Natural killer cell (primary cell): ENCODE measurements at regions not wholly inside any gene's neighbourhood (a gene's known extent, or its start where the extent isn't known, plus 50 kb on each side); places are given as distances from the start of the nearest gene placed in this dataset.

Experiments
- ATAC-seq, 3 donors: fragments of 150-1000 bp in 2 of 3; fragments of 200-7000 bp in 1 of 3; cut with Tn5 transposase; 1 replicate in 1 of 3; 2 replicates in 2 of 3; pipeline ENCODE4 v1.10.0; 2021; ENCODE audit warnings: mild to moderate bottlenecking in 2 of 3, moderate library complexity in 2 of 3
- DNase-seq, 2 donors: peaks; one replicate each; pipeline versions ENCODE4 v3.0.0 to v3.0.0-alpha.2; 2013 to 2021; ENCODE audit warnings: mixed read lengths in 1 of 2
- H3K27ac ChIP-seq: one replicate; pipeline ENCODE4 v1.5.1; 2013; ENCODE audit warnings: mild to moderate bottlenecking, low read length
- H3K27me3 ChIP-seq: one replicate; pipeline ENCODE4 v1.6.1; 2013; ENCODE audit warnings: low read length; ENCODE audit not compliant: control insufficient read depth, insufficient read depth
- H3K36me3 ChIP-seq: one replicate; pipeline ENCODE4 v1.6.1; 2013; ENCODE audit warnings: low read length; ENCODE audit not compliant: control insufficient read depth, insufficient read depth
- H3K4me1 ChIP-seq: one replicate; pipeline ENCODE4 v1.6.1; 2013; ENCODE audit warnings: low read length; ENCODE audit not compliant: control insufficient read depth, insufficient read depth
- H3K4me3 ChIP-seq: one replicate; pipeline ENCODE4 v1.5.1; 2013; ENCODE audit warnings: low read length
- H3K9me3 ChIP-seq: one replicate; pipeline ENCODE4 v1.6.1; 2013; ENCODE audit warnings: low read length; ENCODE audit not compliant: control insufficient read depth, insufficient read depth
- H3K27ac Mint-ChIP-seq, 2 donors: one replicate each; pipeline ENCODE4 v1.8.0; 2022; ENCODE audit warnings: mild to moderate bottlenecking in 2 of 2, mixed read lengths in 2 of 2, moderate library complexity in 1 of 2
- H3K27me3 Mint-ChIP-seq, 2 donors: one replicate each; pipeline ENCODE4 v1.8.0; 2022; ENCODE audit warnings: low read depth in 2 of 2, mixed read lengths in 2 of 2
- H3K36me3 Mint-ChIP-seq: one replicate; pipeline ENCODE4 v1.8.0; 2022; ENCODE audit warnings: mixed read lengths
- H3K4me1 Mint-ChIP-seq, 2 donors: one replicate each; pipeline ENCODE4 v1.8.0; 2022; ENCODE audit warnings: mixed read lengths in 2 of 2
- H3K4me3 Mint-ChIP-seq: one replicate; pipeline ENCODE4 v1.8.0; 2022; ENCODE audit warnings: mild to moderate bottlenecking, moderate library complexity, mixed read lengths
- H3K9me3 Mint-ChIP-seq, 2 donors: one replicate each; pipeline ENCODE4 v1.8.0; 2022; ENCODE audit warnings: mixed read lengths in 2 of 2
- CTCF ChIP-seq: fragments of 200-600 bp; IDR thresholded peaks from one replicate; pipeline ENCODE4 v1.8.0; 2022; ENCODE audit warnings: antibody characterized with exemption
- WGBS: methylation state at CpG from one replicate; pipeline ENCODE4 v1.1.7; 2013; ENCODE audit warnings: missing lambda C conversion rate; ENCODE audit not compliant: insufficient coverage; 5-methylcytosine and 5-hydroxymethylcytosine counted together
- intact Hi-C: fragments of 100-400 bp; cut with micrococcal nuclease; formaldehyde crosslinking; loops from one replicate; pipeline ENCODE4 v1.14.2; 2022

- peaks cover 0 to 2% of the 10 kb centered on the region in 2 donors for H3K9me3 Mint-ChIP-seq
- DNase-seq (no peak), ATAC-seq (no peak)
- Histone ChIP-seq H3K36me3 (no peaks in the 10 kb centered on the region), H3K4me3 (no peak overlapping the region), H3K9me3 (no peaks in the 10 kb centered on the region), H3K27me3 (no peaks in the 10 kb centered on the region), H3K27ac (no peak overlapping the region), H3K4me1 (no peaks in the 10 kb centered on the region)
- no peak for TF ChIP-seq CTCF
- H3K4me1 Mint-ChIP-seq: peaks cover 0 to 6% of the 10 kb centered on the region in 2 donors
- WGBS: 83% methylated on average over 1 of the region's 1 CpG
- no peak overlapping the region for H3K4me3 Mint-ChIP-seq
- H3K27me3 Mint-ChIP-seq: peaks cover 4 to 9% of the 10 kb centered on the region in 2 donors
- intact Hi-C loops: no loop called here
- no peaks in the 10 kb centered on the region for H3K36me3 Mint-ChIP-seq
- no peak overlapping the region for H3K27ac Mint-ChIP-seq
Measured at GRCh38 chr3:61356685-61357084, 105.4 kb upstream of the FHIT start.

- H3K4me1 Mint-ChIP-seq: peaks cover 0 to 6% of the 10 kb centered on the region in 2 donors
- no peak overlapping the region for H3K27ac Mint-ChIP-seq
- H3K36me3 Mint-ChIP-seq: no peaks in the 10 kb centered on the region
- Histone ChIP-seq H3K36me3 (no peaks in the 10 kb centered on the region), H3K4me1 (no peaks in the 10 kb centered on the region), H3K4me3 (no peak overlapping the region), H3K9me3 (no peaks in the 10 kb centered on the region), H3K27me3 (no peaks in the 10 kb centered on the region), H3K27ac (no peak overlapping the region)
- TF ChIP-seq CTCF: no peak
- no peak overlapping the region for H3K4me3 Mint-ChIP-seq
- DNase-seq (no peak), ATAC-seq (no peak)
- no CpG with 5 or more reads among the region's 1 CpG for WGBS
- intact Hi-C loops: no loop called here
- peaks cover 4 to 9% of the 10 kb centered on the region in 2 donors for H3K27me3 Mint-ChIP-seq
- peaks cover 0 to 2% of the 10 kb centered on the region in 2 donors for H3K9me3 Mint-ChIP-seq
Measured at GRCh38 chr3:61357902-61358301, 106.7 kb upstream of the FHIT start.

- H3K4me3 ChIP-seq: no peak overlapping the region
- Mint-ChIP-seq H3K4me3 (no peak overlapping the region), H3K9me3 (peaks cover 0 to 2% of the 10 kb centered on the region in 2 donors), H3K4me1 (peaks cover 0 to 6% of the 10 kb centered on the region in 2 donors), H3K27me3 (peaks cover 4 to 9% of the 10 kb centered on the region in 2 donors), H3K36me3 (no peaks in the 10 kb centered on the region), H3K27ac (no peak overlapping the region)
- intact Hi-C loops: no loop called here
- no peaks in the 10 kb centered on the region for H3K9me3 ChIP-seq
- H3K27ac ChIP-seq: no peak overlapping the region
- 35% methylated on average over 2 of the region's 2 CpGs for WGBS
- H3K36me3 ChIP-seq: no peaks in the 10 kb centered on the region
- no peak for TF ChIP-seq CTCF
- ATAC-seq: no peak
- no peaks in the 10 kb centered on the region for H3K4me1 ChIP-seq
- no peak for DNase-seq
- no peaks in the 10 kb centered on the region for H3K27me3 ChIP-seq
Measured at GRCh38 chr3:61358364-61358763, 107.1 kb upstream of the FHIT start.

- ATAC-seq: no peak
Measured at GRCh38 chr3:61360297-61360965, 109.2 kb upstream of the FHIT start.

More at GRCh38 chr3:61360297-61360965, 109.2 kb upstream of the FHIT start:
- no peak overlapping the region for H3K27ac Mint-ChIP-seq
- Histone ChIP-seq H3K4me1 (no peaks in the 10 kb centered on the region), H3K4me3 (no peak overlapping the region), H3K27me3 (no peaks in the 10 kb centered on the region), H3K9me3 (no peaks in the 10 kb centered on the region), H3K27ac (no peak overlapping the region), H3K36me3 (no peaks in the 10 kb centered on the region)
- intact Hi-C loops: no loop called here
- H3K4me1 Mint-ChIP-seq: no peaks in the 10 kb centered on the region
- H3K9me3 Mint-ChIP-seq: peaks cover 0 to 2% of the 10 kb centered on the region in 2 donors
- no peaks in the 10 kb centered on the region for H3K36me3 Mint-ChIP-seq
- peaks cover 2 to 7% of the 10 kb centered on the region in 2 donors for H3K27me3 Mint-ChIP-seq
- DNase-seq: no peak
- no peak overlapping the region for H3K4me3 Mint-ChIP-seq
- 100% methylated on average over 1 of the region's 3 CpGs for WGBS
- no peak for TF ChIP-seq CTCF
